HG02970 (cell line): ENCODE measurements at regions not wholly inside any gene's neighbourhood (a gene's known extent, or its start where the extent isn't known, plus 50 kb on each side); places are given as distances from the start of the nearest gene placed in this dataset.

Experiments used
- ATAC-seq: cut with Tn5 transposase; IDR thresholded peaks from one replicate; pipeline ENCODE4 v1.9.1; 2021; ENCODE audit warnings: mild to moderate bottlenecking, moderate library complexity, moderate number of reproducible peaks; ENCODE audit not compliant: unreplicated experiment, low FRiP score

GRCh38 chr4:74638689-74639088, 155.6 kb downstream of the BTC start:
- no peak for ATAC-seq

- no peak for ATAC-seq
Measured at GRCh38 chr4:74640111-74640903, 154.0 kb downstream of the BTC start.

GRCh38 chr4:74642006-74642405, 152.3 kb downstream of the BTC start:
- ATAC-seq, result no peak

- ATAC-seq, result no peak
Measured at GRCh38 chr4:74649193-74649592, 145.1 kb downstream of the BTC start.

GRCh38 chr4:74651198-74651597, 143.1 kb downstream of the BTC start:
- no peak for ATAC-seq

- no peak for ATAC-seq
Measured at GRCh38 chr4:74653331-74654229, 140.7 kb downstream of the BTC start.

GRCh38 chr4:74654230-74654681, 140.1 kb downstream of the BTC start:
- no peak for ATAC-seq

GRCh38 chr4:74656596-74656995, 137.7 kb downstream of the BTC start:
- ATAC-seq, result no peak

- no peak for ATAC-seq
Measured at GRCh38 chr4:74658116-74658515, 136.2 kb downstream of the BTC start.

GRCh38 chr4:74659576-74660411, 134.5 kb downstream of the BTC start:
- no peak for ATAC-seq

GRCh38 chr4:74660866-74661265, 133.5 kb downstream of the BTC start:
- no peak for ATAC-seq

GRCh38 chr4:74661427-74662201, 132.7 kb downstream of the BTC start:
- ATAC-seq, result no peak

GRCh38 chr4:74663631-74664030, 130.7 kb downstream of the BTC start:
- ATAC-seq, result no peak

- no peak for ATAC-seq
Measured at GRCh38 chr4:74665346-74665745, 129.0 kb downstream of the BTC start.

- ATAC-seq, result no peak
Measured at GRCh38 chr4:74665876-74666275, 128.4 kb downstream of the BTC start.

- no peak for ATAC-seq
Measured at GRCh38 chr4:74667438-74667837, 126.9 kb downstream of the BTC start.

GRCh38 chr4:74667944-74668343, 126.4 kb downstream of the BTC start:
- no peak for ATAC-seq

GRCh38 chr4:74669702-74670101, 124.6 kb downstream of the BTC start:
- no peak for ATAC-seq

GRCh38 chr4:74670583-74670982, 123.7 kb downstream of the BTC start:
- no peak for ATAC-seq
